ENCODE measurements at regions not wholly inside any gene's neighbourhood (a gene's known extent, or its start where the extent isn't known, plus 50 kb on each side); places are given as distances from the start of the nearest gene placed in this dataset.

- TF ChIP-seq CTCF (IDR thresholded peaks at IDR 0.05), result no peak
- DNase-seq (ENCODE audit: low spot score), result no peak
- Mint-ChIP-seq H3K4me3 (ENCODE audit: unreplicated experiment) (no peak overlapping the region), H3K27ac (ENCODE audit: unreplicated experiment) (no peak overlapping the region), H3K36me3 (ENCODE audit: low read depth) (peaks cover 7% of the 10 kb centered on the region), H3K9me3 (ENCODE audit: low read depth) (peaks cover 10% of the 10 kb centered on the region), H3K4me1 (ENCODE audit: low read depth) (peaks cover 12% of the 10 kb centered on the region), H3K27me3 (ENCODE audit: low read depth) (no peaks in the 10 kb centered on the region)
These were observed 103.6 kb upstream of the PAM start for GRCh38 chr5:102651466-102651865.

- peaks cover 1% of the 10 kb centered on the region for H3K36me3 Mint-ChIP-seq (ENCODE audit: low read depth)
- H3K4me1 Mint-ChIP-seq (ENCODE audit: low read depth), result peaks cover 10% of the 10 kb centered on the region
- H3K9me3 Mint-ChIP-seq (ENCODE audit: low read depth), result no peaks in the 10 kb centered on the region
- no peak for DNase-seq (ENCODE audit: low spot score)
- H3K27ac Mint-ChIP-seq (ENCODE audit: unreplicated experiment), result no peak overlapping the region
- H3K27me3 Mint-ChIP-seq (ENCODE audit: low read depth), result no peaks in the 10 kb centered on the region
- H3K4me3 Mint-ChIP-seq (ENCODE audit: unreplicated experiment), result no peak overlapping the region
- no peak for TF ChIP-seq CTCF (IDR thresholded peaks at IDR 0.05)
These were observed 100.4 kb upstream of the PAM start for GRCh38 chr5:102654559-102655349.

GRCh38 chr5:102659151-102659550 is 96.0 kb upstream of the PAM start:
- Mint-ChIP-seq H3K27ac (ENCODE audit: unreplicated experiment) (no peak overlapping the region), H3K36me3 (ENCODE audit: low read depth) (no peaks in the 10 kb centered on the region), H3K9me3 (ENCODE audit: low read depth) (no peaks in the 10 kb centered on the region), H3K4me3 (ENCODE audit: unreplicated experiment) (no peak overlapping the region), H3K27me3 (ENCODE audit: low read depth) (no peaks in the 10 kb centered on the region), H3K4me1 (ENCODE audit: low read depth) (no peaks in the 10 kb centered on the region)
- DNase-seq (ENCODE audit: low spot score), result no peak
- TF ChIP-seq CTCF (IDR thresholded peaks at IDR 0.05), result no peak

GRCh38 chr5:102660111-102660510 is 95.0 kb upstream of the PAM start:
- Mint-ChIP-seq H3K4me1 (ENCODE audit: low read depth) (no peaks in the 10 kb centered on the region), H3K36me3 (ENCODE audit: low read depth) (no peaks in the 10 kb centered on the region), H3K9me3 (ENCODE audit: low read depth) (no peaks in the 10 kb centered on the region), H3K4me3 (ENCODE audit: unreplicated experiment) (no peak overlapping the region), H3K27me3 (ENCODE audit: low read depth) (no peaks in the 10 kb centered on the region), H3K27ac (ENCODE audit: unreplicated experiment) (no peak overlapping the region)
- no peak for TF ChIP-seq CTCF (IDR thresholded peaks at IDR 0.05)
- no peak for DNase-seq (ENCODE audit: low spot score)

- Mint-ChIP-seq H3K27me3 (ENCODE audit: low read depth) (no peaks in the 10 kb centered on the region), H3K27ac (ENCODE audit: unreplicated experiment) (no peak overlapping the region), H3K36me3 (ENCODE audit: low read depth) (no peaks in the 10 kb centered on the region), H3K4me3 (ENCODE audit: unreplicated experiment) (no peak overlapping the region), H3K9me3 (ENCODE audit: low read depth) (no peaks in the 10 kb centered on the region), H3K4me1 (ENCODE audit: low read depth) (no peaks in the 10 kb centered on the region)
- no peak for DNase-seq (ENCODE audit: low spot score)
- TF ChIP-seq CTCF (IDR thresholded peaks at IDR 0.05), result no peak
These were observed 91.2 kb upstream of the PAM start for GRCh38 chr5:102663749-102664530.
